ENCODE measurements at regions not wholly inside any gene's neighbourhood (a gene's known extent, or its start where the extent isn't known, plus 50 kb on each side); places are given as distances from the start of the nearest gene placed in this dataset.

DNA sequence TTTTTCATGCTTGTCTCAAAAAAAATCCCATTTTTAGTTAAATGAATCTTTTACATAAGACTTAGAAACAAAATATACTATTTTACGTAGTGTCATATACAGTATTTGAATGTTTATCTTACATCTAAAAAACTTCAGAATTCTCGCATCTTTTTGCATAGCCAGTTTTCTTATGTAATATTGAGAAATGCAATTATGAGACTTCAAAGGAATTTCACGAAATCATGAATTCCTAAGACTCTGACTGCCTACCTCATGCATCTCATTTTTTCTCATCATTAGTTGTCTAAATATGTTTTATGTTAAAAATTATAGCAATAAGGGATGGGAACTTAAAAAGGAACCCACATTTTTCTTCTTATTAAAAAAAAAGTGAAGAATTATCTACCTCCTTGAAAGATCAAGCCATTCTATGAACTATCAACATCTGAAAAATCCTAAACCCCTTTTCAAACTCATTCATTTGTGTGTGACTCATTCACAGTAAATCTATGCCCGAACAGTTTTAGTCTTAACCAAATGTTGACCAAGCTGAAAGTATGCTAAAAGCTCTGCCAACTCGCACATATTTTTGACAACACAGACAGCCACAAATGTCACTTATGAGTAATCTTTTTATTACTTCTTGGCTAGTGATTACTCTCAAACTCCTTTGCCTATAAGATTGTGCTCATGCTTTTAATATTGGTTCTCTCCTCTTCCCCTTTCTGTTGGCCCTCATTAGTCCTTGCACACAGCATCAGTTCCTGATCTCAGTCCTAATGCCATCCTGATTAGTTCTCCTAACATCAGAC is 115.9 kb downstream of the DCLK3 start:
- TF ChIP-seq ISL1 (CRISPR knock-in tag; IDR thresholded peaks at IDR 0.05) (peak; percentile 88), CSDC2 (CRISPR knock-in tag; IDR thresholded peaks at IDR 0.05) (no peak), GLIS3 (CRISPR knock-in tag; IDR thresholded peaks at IDR 0.05) (no peak), TOX (CRISPR knock-in tag; IDR thresholded peaks at IDR 0.05; ENCODE audit: borderline replicate concordance) (0 out of 2 replicates have a peak, but pooled peaks have one; percentile 17), PATZ1 (CRISPR knock-in tag; IDR thresholded peaks at IDR 0.05; ENCODE audit: borderline replicate concordance) (no peak), OSR1 (CRISPR knock-in tag; IDR thresholded peaks at IDR 0.05) (no peak), CREB5 (CRISPR knock-in tag; IDR thresholded peaks at IDR 0.05; ENCODE audit: low read depth) (peak; percentile 52; the same call in 1 of the 2 replicates)
- TF ChIP-seq, protein P1, sequence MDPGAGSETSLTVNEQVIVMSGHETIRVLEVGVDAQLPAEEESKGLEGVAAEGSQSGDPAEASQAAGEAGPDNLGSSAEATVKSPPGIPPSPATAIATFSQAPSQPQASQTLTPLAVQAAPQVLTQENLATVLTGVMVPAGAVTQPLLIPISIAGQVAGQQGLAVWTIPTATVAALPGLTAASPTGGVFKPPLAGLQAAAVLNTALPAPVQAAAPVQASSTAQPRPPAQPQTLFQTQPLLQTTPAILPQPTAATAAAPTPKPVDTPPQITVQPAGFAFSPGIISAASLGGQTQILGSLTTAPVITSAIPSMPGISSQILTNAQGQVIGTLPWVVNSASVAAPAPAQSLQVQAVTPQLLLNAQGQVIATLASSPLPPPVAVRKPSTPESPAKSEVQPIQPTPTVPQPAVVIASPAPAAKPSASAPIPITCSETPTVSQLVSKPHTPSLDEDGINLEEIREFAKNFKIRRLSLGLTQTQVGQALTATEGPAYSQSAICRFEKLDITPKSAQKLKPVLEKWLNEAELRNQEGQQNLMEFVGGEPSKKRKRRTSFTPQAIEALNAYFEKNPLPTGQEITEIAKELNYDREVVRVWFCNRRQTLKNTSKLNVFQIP (CRISPR knock-in tag; IDR thresholded peaks at IDR 0.05; ENCODE audit: borderline replicate concordance, low read depth), result no peak

Measured in SK-N-SH treated with all-trans-retinoic acid at 6 μM for 48 hours (cell line).